A673 (cell line): ENCODE measurements at regions not wholly inside any gene's neighbourhood (a gene's known extent, or its start where the extent isn't known, plus 50 kb on each side); places are given as distances from the start of the nearest gene placed in this dataset.

ENCODE experiments used
- EZH2 ChIP-seq: fragments of 200-600 bp; sonication (generic); IDR thresholded peaks from 2 replicates; pipeline ENCODE4 v1.6.1; 2017; ENCODE audit warnings: borderline replicate concordance, low read depth, mild to moderate bottlenecking, mixed read lengths, antibody characterized with exemption, low read length; ENCODE audit not compliant: poor library complexity, severe bottlenecking
- TF ChIP-seq, protein P1 (sequence below): fragments of 300-800, 200-600 bp; sonication (generic); conservative IDR thresholded peaks from 2 replicates; pipeline ENCODE4 v1.5.1; 2017; ENCODE audit warnings: low read depth, mild to moderate bottlenecking, antibody characterized with exemption, low read length, moderate library complexity, mixed read lengths

DNA sequence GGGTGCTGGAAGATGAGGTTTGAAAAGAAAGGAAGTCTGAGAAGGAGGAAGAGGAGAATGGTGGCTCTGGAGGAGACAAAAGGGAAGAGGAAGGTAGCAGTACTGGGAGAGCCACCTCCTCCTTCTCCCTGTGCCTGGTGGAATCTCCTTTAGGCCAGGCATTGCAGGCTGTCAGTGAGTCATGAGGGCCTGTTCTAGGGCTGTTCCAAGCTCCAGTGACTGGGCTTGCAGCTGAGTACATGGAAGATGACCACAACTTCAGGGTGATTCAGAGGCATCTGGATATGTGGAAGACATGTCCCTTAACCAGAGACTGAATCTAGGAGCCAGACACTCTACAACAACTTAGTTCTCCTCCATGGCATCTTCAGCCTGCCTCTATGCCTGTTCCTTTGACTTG is 107.8 kb downstream of the EFNB1 start:
- no peak for TF ChIP-seq EZH2
- TF ChIP-seq, protein P1, sequence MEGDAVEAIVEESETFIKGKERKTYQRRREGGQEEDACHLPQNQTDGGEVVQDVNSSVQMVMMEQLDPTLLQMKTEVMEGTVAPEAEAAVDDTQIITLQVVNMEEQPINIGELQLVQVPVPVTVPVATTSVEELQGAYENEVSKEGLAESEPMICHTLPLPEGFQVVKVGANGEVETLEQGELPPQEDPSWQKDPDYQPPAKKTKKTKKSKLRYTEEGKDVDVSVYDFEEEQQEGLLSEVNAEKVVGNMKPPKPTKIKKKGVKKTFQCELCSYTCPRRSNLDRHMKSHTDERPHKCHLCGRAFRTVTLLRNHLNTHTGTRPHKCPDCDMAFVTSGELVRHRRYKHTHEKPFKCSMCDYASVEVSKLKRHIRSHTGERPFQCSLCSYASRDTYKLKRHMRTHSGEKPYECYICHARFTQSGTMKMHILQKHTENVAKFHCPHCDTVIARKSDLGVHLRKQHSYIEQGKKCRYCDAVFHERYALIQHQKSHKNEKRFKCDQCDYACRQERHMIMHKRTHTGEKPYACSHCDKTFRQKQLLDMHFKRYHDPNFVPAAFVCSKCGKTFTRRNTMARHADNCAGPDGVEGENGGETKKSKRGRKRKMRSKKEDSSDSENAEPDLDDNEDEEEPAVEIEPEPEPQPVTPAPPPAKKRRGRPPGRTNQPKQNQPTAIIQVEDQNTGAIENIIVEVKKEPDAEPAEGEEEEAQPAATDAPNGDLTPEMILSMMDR: no peak
